ENCODE measurements at regions not wholly inside any gene's neighbourhood (a gene's known extent, or its start where the extent isn't known, plus 50 kb on each side); places are given as distances from the start of the nearest gene placed in this dataset.

GRCh38 chr16:54677308-54677950, 253.2 kb upstream of the IRX5 start:
- TF ChIP-seq MAX (IDR thresholded peaks at IDR 0.05) = no peak
- TF ChIP-seq USF1 (IDR thresholded peaks at IDR 0.05) = no peak
- no peak for TF ChIP-seq CEBPB (IDR thresholded peaks at IDR 0.05)
- no peak for TF ChIP-seq FOXM1 (IDR thresholded peaks at IDR 0.05; ENCODE audit: borderline replicate concordance, low read depth)
- no peak for TF ChIP-seq TAF1 (IDR thresholded peaks at IDR 0.05; ENCODE audit: low read depth)
- no peak for TF ChIP-seq EGR1 (IDR thresholded peaks at IDR 0.05)
- TF ChIP-seq ZBTB7A (IDR thresholded peaks at IDR 0.05; ENCODE audit: low read depth) = no peak
- no peak for TF ChIP-seq RAD21 (IDR thresholded peaks at IDR 0.05; ENCODE audit: low read depth)
- no peak for TF ChIP-seq EP300 (IDR thresholded peaks at IDR 0.05; ENCODE audit: borderline replicate concordance)
- no peak for TF ChIP-seq TCF12 (IDR thresholded peaks at IDR 0.05; ENCODE audit: low read depth)
- no peak for TF ChIP-seq REST (IDR thresholded peaks at IDR 0.05; ENCODE audit: low read depth)
- no peak for TF ChIP-seq TEAD4 (IDR thresholded peaks at IDR 0.05)
- TF ChIP-seq NFIC (IDR thresholded peaks at IDR 0.05) = no peak
- TF ChIP-seq CREB1 (IDR thresholded peaks at IDR 0.05; ENCODE audit: low read depth) = no peak
- no peak for TF ChIP-seq YY1 (IDR thresholded peaks at IDR 0.05; ENCODE audit: low read depth)

GRCh38 chr16:54673313-54673712, 257.4 kb upstream of the IRX5 start:
- no peak for TF ChIP-seq CEBPB (IDR thresholded peaks at IDR 0.05)
- no peak for TF ChIP-seq TAF1 (IDR thresholded peaks at IDR 0.05; ENCODE audit: low read depth)
- no peak for TF ChIP-seq RAD21 (IDR thresholded peaks at IDR 0.05; ENCODE audit: low read depth)
- TF ChIP-seq MAX (IDR thresholded peaks at IDR 0.05) = no peak
- TF ChIP-seq EP300 (IDR thresholded peaks at IDR 0.05; ENCODE audit: borderline replicate concordance) = no peak
- no peak for TF ChIP-seq FOXM1 (IDR thresholded peaks at IDR 0.05; ENCODE audit: borderline replicate concordance, low read depth)
- TF ChIP-seq NFIC (IDR thresholded peaks at IDR 0.05) = no peak
- no peak for TF ChIP-seq REST (IDR thresholded peaks at IDR 0.05; ENCODE audit: low read depth)
- TF ChIP-seq USF1 (IDR thresholded peaks at IDR 0.05) = no peak
- no peak for TF ChIP-seq EGR1 (IDR thresholded peaks at IDR 0.05)

GRCh38 chr16:54672500-54672899, 258.2 kb upstream of the IRX5 start:
- TF ChIP-seq USF1 (IDR thresholded peaks at IDR 0.05) (no peak), TAF1 (IDR thresholded peaks at IDR 0.05; ENCODE audit: low read depth) (no peak), REST (IDR thresholded peaks at IDR 0.05; ENCODE audit: low read depth) (no peak), YY1 (IDR thresholded peaks at IDR 0.05; ENCODE audit: low read depth) (no peak), MAX (IDR thresholded peaks at IDR 0.05) (no peak), TEAD4 (IDR thresholded peaks at IDR 0.05) (no peak), RAD21 (IDR thresholded peaks at IDR 0.05; ENCODE audit: low read depth) (no peak), NFIC (IDR thresholded peaks at IDR 0.05) (no peak), CEBPB (IDR thresholded peaks at IDR 0.05) (no peak)

GRCh38 chr16:54657709-54658102, 273.0 kb upstream of the IRX5 start:
- TF ChIP-seq TEAD4 (IDR thresholded peaks at IDR 0.05) = no peak
- TF ChIP-seq CREB1 (IDR thresholded peaks at IDR 0.05; ENCODE audit: low read depth) = no peak
- TF ChIP-seq ZBTB7A (IDR thresholded peaks at IDR 0.05; ENCODE audit: low read depth) = no peak
- no peak for TF ChIP-seq EGR1 (IDR thresholded peaks at IDR 0.05)
- TF ChIP-seq TCF12 (IDR thresholded peaks at IDR 0.05; ENCODE audit: low read depth) = no peak
- TF ChIP-seq CEBPB (IDR thresholded peaks at IDR 0.05) = no peak
- TF ChIP-seq USF1 (IDR thresholded peaks at IDR 0.05) = no peak
- TF ChIP-seq MAX (IDR thresholded peaks at IDR 0.05) = no peak
- no peak for TF ChIP-seq EP300 (IDR thresholded peaks at IDR 0.05; ENCODE audit: borderline replicate concordance)
- no peak for TF ChIP-seq REST (IDR thresholded peaks at IDR 0.05; ENCODE audit: low read depth)
- no peak for TF ChIP-seq NFIC (IDR thresholded peaks at IDR 0.05)
- TF ChIP-seq TAF1 (IDR thresholded peaks at IDR 0.05; ENCODE audit: low read depth) = no peak
- no peak for TF ChIP-seq RAD21 (IDR thresholded peaks at IDR 0.05; ENCODE audit: low read depth)
- TF ChIP-seq YY1 (IDR thresholded peaks at IDR 0.05; ENCODE audit: low read depth) = no peak
- TF ChIP-seq FOXM1 (IDR thresholded peaks at IDR 0.05; ENCODE audit: borderline replicate concordance, low read depth) = no peak
